WTC11 (cell line): ENCODE measurements at regions not wholly inside any gene's neighbourhood (a gene's known extent, or its start where the extent isn't known, plus 50 kb on each side); places are given as distances from the start of the nearest gene placed in this dataset.

Experiments used
- ATAC-seq: fragments of 200-7000 bp; cut with Tn5 transposase; 2 replicates; pipeline ENCODE4 v1.10.0; 2021; ENCODE audit warnings: mild to moderate bottlenecking, moderate library complexity
- CTCF ChIA-PET: fragments of 300-600 bp; sonication (Branson Sonifier 250); formaldehyde crosslinking; loops from one replicate; lab custom pipeline; 2021; ENCODE audit warnings: antibody characterized with exemption; lab: Charles Lee
- POLR2A ChIA-PET: fragments of 350-600 bp; sonication (Branson Sonifier 250); formaldehyde crosslinking; loops from one replicate; lab custom pipeline; 2021; ENCODE audit warnings: antibody characterized with exemption; lab: Charles Lee
- DNase-seq: peaks from one replicate; pipeline ENCODE4 v3.0.0; 2021; ENCODE audit warnings: low spot score
- H3K27ac Mint-ChIP-seq: 2 replicates; pipeline ENCODE4 v1.8.0; 2021; ENCODE audit warnings: mixed read lengths
- H3K27me3 Mint-ChIP-seq: 2 replicates; pipeline ENCODE4 v1.8.0; 2021; ENCODE audit warnings: low read depth, mild to moderate bottlenecking, moderate library complexity, mixed read lengths
- H3K36me3 Mint-ChIP-seq: 2 replicates; pipeline ENCODE4 v1.8.0; 2021; ENCODE audit warnings: mixed read lengths
- H3K4me1 Mint-ChIP-seq: 2 replicates; pipeline ENCODE4 v1.8.0; 2022; ENCODE audit warnings: mixed read lengths
- H3K4me3 Mint-ChIP-seq: 2 replicates; pipeline ENCODE4 v1.8.0; 2021; ENCODE audit warnings: mild to moderate bottlenecking, moderate library complexity, mixed read lengths
- H3K9me3 Mint-ChIP-seq: 2 replicates; pipeline ENCODE4 v1.8.0; 2021; ENCODE audit warnings: mixed read lengths
- AR ChIP-seq: fragments of 250-450 bp; sonication (Bioruptor Pico); IDR thresholded peaks from 2 replicates; pipeline ENCODE4 v1.9.0; 2021; ENCODE audit warnings: mild to moderate bottlenecking
- ARID4B ChIP-seq: sonication (generic); formaldehyde crosslinking; IDR thresholded peaks from 2 replicates; pipeline ENCODE4 v1.8.0; 2023; ENCODE audit warnings: missing genetic modification reagents, mild to moderate bottlenecking, borderline replicate concordance
- CDX4 ChIP-seq: fragments of 250-450 bp; sonication (Bioruptor Pico); IDR thresholded peaks from 2 replicates; pipeline ENCODE4 v1.9.0; 2021; ENCODE audit warnings: moderate library complexity, mild to moderate bottlenecking, inconsistent platforms, borderline replicate concordance
- CREB1 ChIP-seq: sonication (generic); formaldehyde crosslinking; IDR thresholded peaks from 2 replicates; pipeline ENCODE4 v1.8.0; 2023; ENCODE audit warnings: mild to moderate bottlenecking, missing genetic modification reagents
- E2F5 ChIP-seq: sonication (generic); formaldehyde crosslinking; IDR thresholded peaks from 2 replicates; pipeline ENCODE4 v1.8.1; 2022; ENCODE audit warnings: mild to moderate bottlenecking, moderate library complexity, missing genetic modification reagents
- ESRRA ChIP-seq: sonication (generic); formaldehyde crosslinking; IDR thresholded peaks from 2 replicates; pipeline ENCODE4 v1.8.1; 2022; ENCODE audit warnings: mild to moderate bottlenecking, missing genetic modification reagents, borderline replicate concordance
- ETV6 ChIP-seq: sonication (generic); formaldehyde crosslinking; IDR thresholded peaks from 2 replicates; pipeline ENCODE4 v1.8.1; 2022; ENCODE audit warnings: mild to moderate bottlenecking, missing genetic modification reagents
- FOXK1 ChIP-seq: sonication (generic); formaldehyde crosslinking; IDR thresholded peaks from 2 replicates; pipeline ENCODE4 v1.8.0; 2022; ENCODE audit warnings: mild to moderate bottlenecking, moderate library complexity, missing genetic modification reagents
- JAZF1 ChIP-seq: fragments of 250-450 bp; sonication (Bioruptor Pico); IDR thresholded peaks from 2 replicates; pipeline ENCODE4 v1.9.0; 2021; ENCODE audit warnings: moderate library complexity, mild to moderate bottlenecking, inconsistent platforms
- NFATC4 ChIP-seq: fragments of 250-450 bp; sonication (Bioruptor Pico); IDR thresholded peaks from 2 replicates; pipeline ENCODE4 v1.9.0; 2021; ENCODE audit warnings: mild to moderate bottlenecking
- NFE2L1 ChIP-seq: sonication (generic); formaldehyde crosslinking; IDR thresholded peaks from 2 replicates; pipeline ENCODE4 v1.8.1; 2023; ENCODE audit warnings: missing genetic modification reagents
- NR3C1 ChIP-seq: sonication (generic); formaldehyde crosslinking; conservative IDR thresholded peaks from 2 replicates; pipeline ENCODE4 v1.8.1; 2023; ENCODE audit warnings: low read depth, mild to moderate bottlenecking, missing genetic modification reagents
- TEAD1 ChIP-seq: sonication (generic); formaldehyde crosslinking; IDR thresholded peaks from 2 replicates; pipeline ENCODE4 v1.8.0; 2022; ENCODE audit warnings: mild to moderate bottlenecking, missing genetic modification reagents
- ZMAT4 ChIP-seq: fragments of 250-450 bp; sonication (Bioruptor Pico); IDR thresholded peaks from 2 replicates; pipeline ENCODE4 v1.9.0; 2021; ENCODE audit warnings: mild to moderate bottlenecking
- ZNF281 ChIP-seq: sonication (generic); formaldehyde crosslinking; IDR thresholded peaks from 2 replicates; pipeline ENCODE4 v1.8.0; 2023; ENCODE audit warnings: mild to moderate bottlenecking, missing genetic modification reagents
- ZNF317 ChIP-seq: sonication (generic); formaldehyde crosslinking; IDR thresholded peaks from 2 replicates; pipeline ENCODE4 v1.8.1; 2023; ENCODE audit warnings: low read depth, mild to moderate bottlenecking, moderate library complexity, missing genetic modification reagents, borderline replicate concordance
- ZNF416 ChIP-seq: fragments of 250-450 bp; sonication (Bioruptor Pico); IDR thresholded peaks from 2 replicates; pipeline ENCODE4 v1.9.0; 2021; ENCODE audit warnings: mild to moderate bottlenecking, inconsistent platforms
- ZNF425 ChIP-seq: fragments of 250-450 bp; sonication (Bioruptor Pico); conservative IDR thresholded peaks from 2 replicates; pipeline ENCODE4 v1.9.0; 2021; ENCODE audit warnings: mild to moderate bottlenecking
- ZSCAN18 ChIP-seq: fragments of 250-450 bp; sonication (Bioruptor Pico); IDR thresholded peaks from 2 replicates; pipeline ENCODE4 v2.1.2; 2022; ENCODE audit warnings: mild to moderate bottlenecking, moderate library complexity

GRCh38 chr22:20647586-20648305, 126.2 kb upstream of the SERPIND1 start (continued):
- no peak for TF ChIP-seq AR (CRISPR knock-in tag)

GRCh38 chr22:20648306-20648903, 125.5 kb upstream of the SERPIND1 start:
- Mint-ChIP-seq H3K9me3 (peaks cover 5% of the 10 kb centered on the region), H3K27me3 (no peaks in the 10 kb centered on the region), H3K27ac (no peak overlapping the region), H3K4me1 (peaks cover 4% of the 10 kb centered on the region; the same call in 1 of the 2 replicates), H3K4me3 (no peak overlapping the region), H3K36me3 (no peaks in the 10 kb centered on the region)
- ChIA-PET POLR2A (no interaction called here), CTCF (interaction anchor here (0.6 to 1.8 kb wide), 3 partner anchors 17 to 230 kb away, joined by 3 to 7 read pairs (median 3); no protein-coding TSS in a partner anchor)
- DNase-seq (no peak), ATAC-seq (no peak)
- TF ChIP-seq ETV6 (CRISPR knock-in tag) = no peak
- TF ChIP-seq ZNF317 = no peak
- TF ChIP-seq ZNF425 (CRISPR knock-in tag) = no peak
- no peak for TF ChIP-seq ARID4B (CRISPR knock-in tag)
- TF ChIP-seq FOXK1 = no peak
- no peak for TF ChIP-seq ZNF281
- no peak for TF ChIP-seq ZMAT4 (CRISPR knock-in tag)
- TF ChIP-seq E2F5 (CRISPR knock-in tag) = no peak
- TF ChIP-seq TEAD1 (CRISPR knock-in tag) = no peak
- TF ChIP-seq ESRRA = no peak
- no peak for TF ChIP-seq CREB1 (CRISPR knock-in tag)
- no peak for TF ChIP-seq ZNF416 (CRISPR knock-in tag)
- TF ChIP-seq ZSCAN18 (CRISPR knock-in tag) = no peak
- TF ChIP-seq JAZF1 (CRISPR knock-in tag) = no peak
- no peak for TF ChIP-seq NFE2L1 (CRISPR knock-in tag)
- TF ChIP-seq NFATC4 (CRISPR knock-in tag) = no peak
- no peak for TF ChIP-seq CDX4 (CRISPR knock-in tag)
- no peak for TF ChIP-seq NR3C1 (CRISPR knock-in tag)
